GM10266 (cell line): ENCODE measurements at regions not wholly inside any gene's neighbourhood (a gene's known extent, or its start where the extent isn't known, plus 50 kb on each side); places are given as distances from the start of the nearest gene placed in this dataset.

ENCODE experiments used
- DNase-seq: peaks from one replicate; pipeline ENCODE4 v3.0.0; 2012; ENCODE audit errors: extremely low spot score
- CTCF ChIP-seq: IDR thresholded peaks from 2 replicates; pipeline ENCODE4 v1.5.1; 2012; ENCODE audit warnings: mild to moderate bottlenecking, low read depth; ENCODE audit not compliant: control insufficient read depth, insufficient read depth; ENCODE audit errors: missing control alignments

DNA sequence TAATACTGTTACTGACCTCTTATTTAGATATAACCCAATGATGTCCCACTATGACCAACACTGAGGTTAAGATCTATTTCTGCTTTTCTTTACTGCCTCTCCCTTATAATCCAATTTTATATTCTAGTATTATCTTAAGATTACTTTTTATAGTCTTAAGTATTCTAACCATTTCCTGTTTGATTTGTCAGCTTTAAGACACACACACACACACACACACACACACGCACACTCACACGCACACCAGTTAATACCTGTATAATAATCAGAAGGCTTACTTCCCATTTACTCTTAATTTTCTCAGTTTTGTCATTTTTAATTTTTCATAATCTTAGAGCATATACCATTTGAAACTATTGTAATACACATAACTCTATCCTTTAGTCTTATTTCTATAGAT lies 226.0 kb upstream of the C11orf87 start:
- DNase-seq = no peak
- TF ChIP-seq CTCF = no peak

GRCh38 chr11:109197656-109198055 lies 224.3 kb upstream of the C11orf87 start:
- TF ChIP-seq CTCF = no peak
- DNase-seq = no peak

DNA sequence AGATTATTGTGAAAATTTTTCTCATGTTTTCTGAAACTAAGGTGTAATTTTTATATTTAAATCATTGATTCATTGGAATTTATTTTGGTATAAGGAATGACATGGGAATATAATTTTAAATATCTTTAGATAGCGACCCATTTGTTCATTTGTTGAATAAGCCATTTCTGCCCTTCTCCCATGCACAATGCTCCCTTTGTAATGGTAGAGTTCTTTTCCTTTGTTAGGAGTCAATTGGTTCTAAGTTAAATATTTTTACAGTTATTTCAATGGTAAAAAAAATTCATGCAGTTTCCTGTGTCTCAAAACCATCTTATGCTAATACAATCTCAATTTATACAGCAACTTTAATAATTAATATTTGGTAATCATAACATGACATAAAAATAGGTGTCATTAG lies 218.8 kb upstream of the C11orf87 start:
- no peak for TF ChIP-seq CTCF
- DNase-seq = no peak

DNA sequence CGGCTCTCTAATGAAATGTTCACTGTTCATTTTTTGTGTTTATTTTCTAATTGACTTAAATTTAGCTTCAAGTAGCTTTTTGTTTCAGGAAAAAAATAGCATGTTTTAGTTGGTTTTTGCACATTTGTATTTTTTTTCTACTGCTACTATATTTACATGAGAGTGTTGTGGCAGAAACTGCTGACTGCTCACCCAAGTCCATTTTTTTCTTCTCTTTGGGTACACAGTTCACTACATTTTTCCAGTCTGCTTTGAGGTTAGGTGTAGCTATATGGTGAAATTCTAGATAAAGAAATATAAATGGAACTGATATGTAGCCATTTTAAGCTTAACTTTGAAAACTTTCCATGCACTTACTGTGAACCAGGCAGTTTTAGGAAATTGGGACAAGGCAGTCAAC lies 216.7 kb upstream of the C11orf87 start:
- DNase-seq = no peak
- TF ChIP-seq CTCF = no peak

- TF ChIP-seq CTCF = no peak
Measured at GRCh38 chr11:109208121-109208520, 213.9 kb upstream of the C11orf87 start.

DNA sequence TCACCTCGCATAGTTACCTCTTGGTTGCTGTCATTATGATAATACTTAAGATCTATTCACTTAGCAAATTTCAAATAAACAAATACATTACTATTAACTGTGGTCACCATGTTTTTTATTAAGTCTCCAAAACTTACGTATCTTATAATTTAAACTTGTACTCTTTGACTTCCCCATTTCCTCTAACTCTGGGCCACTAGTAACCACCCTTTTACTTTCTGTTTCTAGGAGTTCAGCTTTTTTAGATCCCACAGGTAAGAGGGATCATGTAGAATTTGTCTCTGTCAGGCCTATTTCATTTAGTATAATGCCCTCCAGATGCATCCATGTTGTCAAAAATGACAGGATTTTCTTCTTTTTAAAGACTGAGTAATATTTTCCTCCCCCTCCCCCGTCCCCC lies 212.4 kb upstream of the C11orf87 start:
- no peak for DNase-seq
- no peak for TF ChIP-seq CTCF

More at GRCh38 chr11:109208121-109208520, 213.9 kb upstream of the C11orf87 start:
- DNase-seq = no peak

GRCh38 chr11:109221190-109221589 lies 200.8 kb upstream of the C11orf87 start:
- no peak for TF ChIP-seq CTCF
- no peak for DNase-seq
